D721Med (cell line): ENCODE measurements at regions not wholly inside any gene's neighbourhood (a gene's known extent, or its start where the extent isn't known, plus 50 kb on each side); places are given as distances from the start of the nearest gene placed in this dataset.

Experiments
- DNase-seq: peaks from one replicate; pipeline ENCODE4 v3.0.0; 2011; ENCODE audit warnings: low spot score; ENCODE audit not compliant: insufficient read length
- FAIRE-seq: peaks from 2 replicates; lab custom pipeline; 2011; peaks lifted over from hg19 to GRCh38; lab: Jason Lieb, UNC
- CTCF ChIP-seq: IDR thresholded peaks from 2 replicates; pipeline ENCODE4 v1.5.1; 2012; ENCODE audit warnings: mild to moderate bottlenecking, control low read depth; ENCODE audit not compliant: insufficient read depth; ENCODE audit errors: missing control alignments

GRCh38 chr15:98425173-98425572, 223.2 kb upstream of the IGF1R start:
- no peak for FAIRE-seq
- TF ChIP-seq CTCF = no peak

GRCh38 chr15:98427321-98427720, 221.0 kb upstream of the IGF1R start:
- FAIRE-seq (no peak), DNase-seq (no peak)
- TF ChIP-seq CTCF = no peak

More at GRCh38 chr15:98425173-98425572, 223.2 kb upstream of the IGF1R start:
- no peak for DNase-seq

- FAIRE-seq = no peak
- DNase-seq = peak; percentile 80
These were observed 219.9 kb upstream of the IGF1R start for GRCh38 chr15:98428253-98428989.

GRCh38 chr15:98431171-98431570, 217.2 kb upstream of the IGF1R start:
- DNase-seq (no peak), FAIRE-seq (no peak)
- no peak for TF ChIP-seq CTCF

More at GRCh38 chr15:98428253-98428989, 219.9 kb upstream of the IGF1R start:
- peak; percentile 58 for TF ChIP-seq CTCF

- no peak for TF ChIP-seq CTCF
- DNase-seq (no peak), FAIRE-seq (no peak)
These were observed 215.0 kb upstream of the IGF1R start for GRCh38 chr15:98433346-98433745.

- TF ChIP-seq CTCF = no peak
- FAIRE-seq (no peak), DNase-seq (no peak)
These were observed 214.5 kb upstream of the IGF1R start for GRCh38 chr15:98433856-98434255.

GRCh38 chr15:98437752-98438151, 210.6 kb upstream of the IGF1R start:
- DNase-seq = no peak
- no peak for TF ChIP-seq CTCF
- FAIRE-seq = no peak
